HEK293T (cell line): ENCODE measurements at regions not wholly inside any gene's neighbourhood (a gene's known extent, or its start where the extent isn't known, plus 50 kb on each side); places are given as distances from the start of the nearest gene placed in this dataset.

Experiments used
- ARNT ChIP-seq: fragments of 450-650 bp; IDR thresholded peaks from 2 replicates; pipeline ENCODE4 v1.6.1; 2017; ENCODE audit warnings: mild to moderate bottlenecking
- BHLHE40 ChIP-seq: fragments of 450-650 bp; IDR thresholded peaks from 2 replicates; pipeline ENCODE4 v1.6.1; 2016; ENCODE audit warnings: mild to moderate bottlenecking, moderate library complexity, borderline replicate concordance
- CTBP1 ChIP-seq: fragments of 450-650 bp; IDR thresholded peaks from 2 replicates; pipeline ENCODE4 v1.6.1; 2016; ENCODE audit warnings: borderline replicate concordance
- ELF4 ChIP-seq: fragments of 450-650 bp; IDR thresholded peaks from 2 replicates; pipeline ENCODE4 v1.6.1; 2017; ENCODE audit warnings: antibody characterized with exemption
- FOXA1 ChIP-seq: fragments of 450-650 bp; IDR thresholded peaks from 2 replicates; pipeline ENCODE4 v1.6.1; 2016; ENCODE audit warnings: mild to moderate bottlenecking
- FOXK2 ChIP-seq: fragments of 450-650 bp; IDR thresholded peaks from 2 replicates; pipeline ENCODE4 v1.6.1; 2016; ENCODE audit warnings: mild to moderate bottlenecking
- FOXM1 ChIP-seq: fragments of 450-650 bp; IDR thresholded peaks from 2 replicates; pipeline ENCODE4 v1.6.1; 2017; ENCODE audit warnings: mild to moderate bottlenecking, borderline replicate concordance
- HDGF ChIP-seq: fragments of 450-650 bp; IDR thresholded peaks from 2 replicates; pipeline ENCODE4 v1.6.1; 2017; ENCODE audit warnings: antibody characterized with exemption, borderline replicate concordance
- L3MBTL2 ChIP-seq: fragments of 450-650 bp; conservative IDR thresholded peaks from 2 replicates; pipeline ENCODE4 v1.6.1; 2016; ENCODE audit warnings: mild to moderate bottlenecking
- NFRKB ChIP-seq: fragments of 450-650 bp; IDR thresholded peaks from 2 replicates; pipeline ENCODE4 v1.6.1; 2016; ENCODE audit warnings: mild to moderate bottlenecking, moderate library complexity
- SP1 ChIP-seq: fragments of 450-650 bp; IDR thresholded peaks from 2 replicates; pipeline ENCODE4 v1.6.1; 2017
- SUZ12 ChIP-seq: fragments of 450-650 bp; IDR thresholded peaks from 2 replicates; pipeline ENCODE4 v1.6.1; 2016; ENCODE audit warnings: mild to moderate bottlenecking
- TARDBP ChIP-seq: fragments of 450-650 bp; IDR thresholded peaks from 2 replicates; pipeline ENCODE4 v1.6.1; 2016
- ZNF384 ChIP-seq: fragments of 450-650 bp; IDR thresholded peaks from 2 replicates; pipeline ENCODE4 v1.6.1; 2016

- TF ChIP-seq SUZ12 (no peak), ARNT (no peak), SP1 (no peak), FOXK2 (no peak), FOXM1 (no peak), TARDBP (no peak), BHLHE40 (no peak), ZNF384 (no peak), L3MBTL2 (no peak), HDGF (no peak), ELF4 (no peak), CTBP1 (no peak), NFRKB (no peak), FOXA1 (no peak)
Measured at GRCh38 chr17:77086433-77087010, 54.2 kb upstream of the SEC14L1 start.
